HEK293T (cell line): ENCODE measurements at regions not wholly inside any gene's neighbourhood (a gene's known extent, or its start where the extent isn't known, plus 50 kb on each side); places are given as distances from the start of the nearest gene placed in this dataset.

Experiments
- CTCF ChIA-PET: fragments of 350-600 bp; formaldehyde crosslinking; extraction: SDS; loops from one replicate; lab custom pipeline; 2021; ENCODE audit warnings: antibody characterized with exemption, inconsistent platforms; lab: Yijun Ruan, JAX
- POLR2A ChIA-PET: fragments of 350-600 bp; formaldehyde crosslinking; extraction: SDS; loops from one replicate; lab custom pipeline; 2020; ENCODE audit warnings: antibody characterized with exemption, inconsistent platforms; lab: Yijun Ruan, JAX
- DNase-seq: peaks from one replicate; pipeline ENCODE4 v3.0.0; 2012; ENCODE audit warnings: mixed read lengths; ENCODE audit errors: extremely low spot score
- ARNT ChIP-seq: fragments of 450-650 bp; IDR thresholded peaks from 2 replicates; pipeline ENCODE4 v1.6.1; 2017; ENCODE audit warnings: mild to moderate bottlenecking
- BHLHE40 ChIP-seq: fragments of 450-650 bp; IDR thresholded peaks from 2 replicates; pipeline ENCODE4 v1.6.1; 2016; ENCODE audit warnings: mild to moderate bottlenecking, moderate library complexity, borderline replicate concordance
- CTBP1 ChIP-seq: fragments of 450-650 bp; IDR thresholded peaks from 2 replicates; pipeline ENCODE4 v1.6.1; 2016; ENCODE audit warnings: borderline replicate concordance
- ELF4 ChIP-seq: fragments of 450-650 bp; IDR thresholded peaks from 2 replicates; pipeline ENCODE4 v1.6.1; 2017; ENCODE audit warnings: antibody characterized with exemption
- FOXA1 ChIP-seq: fragments of 450-650 bp; IDR thresholded peaks from 2 replicates; pipeline ENCODE4 v1.6.1; 2016; ENCODE audit warnings: mild to moderate bottlenecking
- FOXK2 ChIP-seq: fragments of 450-650 bp; IDR thresholded peaks from 2 replicates; pipeline ENCODE4 v1.6.1; 2016; ENCODE audit warnings: mild to moderate bottlenecking
- FOXM1 ChIP-seq: fragments of 450-650 bp; IDR thresholded peaks from 2 replicates; pipeline ENCODE4 v1.6.1; 2017; ENCODE audit warnings: mild to moderate bottlenecking, borderline replicate concordance
- HDGF ChIP-seq: fragments of 450-650 bp; IDR thresholded peaks from 2 replicates; pipeline ENCODE4 v1.6.1; 2017; ENCODE audit warnings: antibody characterized with exemption, borderline replicate concordance
- L3MBTL2 ChIP-seq: fragments of 450-650 bp; conservative IDR thresholded peaks from 2 replicates; pipeline ENCODE4 v1.6.1; 2016; ENCODE audit warnings: mild to moderate bottlenecking
- LEF1 ChIP-seq: fragments of 450-650 bp; IDR thresholded peaks from 2 replicates; pipeline ENCODE4 v1.6.1; 2017; ENCODE audit warnings: mild to moderate bottlenecking, borderline replicate concordance
- NFRKB ChIP-seq: fragments of 450-650 bp; IDR thresholded peaks from 2 replicates; pipeline ENCODE4 v1.6.1; 2016; ENCODE audit warnings: mild to moderate bottlenecking, moderate library complexity
- PKNOX1 ChIP-seq: fragments of 450-650 bp; IDR thresholded peaks from 2 replicates; pipeline ENCODE4 v1.6.1; 2016
- SP1 ChIP-seq: fragments of 450-650 bp; IDR thresholded peaks from 2 replicates; pipeline ENCODE4 v1.6.1; 2017
- SUZ12 ChIP-seq: fragments of 450-650 bp; IDR thresholded peaks from 2 replicates; pipeline ENCODE4 v1.6.1; 2016; ENCODE audit warnings: mild to moderate bottlenecking
- TARDBP ChIP-seq: fragments of 450-650 bp; IDR thresholded peaks from 2 replicates; pipeline ENCODE4 v1.6.1; 2016
- ZNF384 ChIP-seq: fragments of 450-650 bp; IDR thresholded peaks from 2 replicates; pipeline ENCODE4 v1.6.1; 2016

GRCh38 chr9:89929315-89929672 is 324.5 kb downstream of the GADD45G start:
- DNase-seq, result no peak
- ChIA-PET CTCF (no interaction called here), POLR2A (no interaction called here)
- TF ChIP-seq PKNOX1, result no peak
- TF ChIP-seq CTBP1, result no peak

GRCh38 chr9:89929673-89930480 is 325.1 kb downstream of the GADD45G start:
- no peak for DNase-seq
- TF ChIP-seq PKNOX1 (no peak), SUZ12 (no peak), ELF4 (no peak), SP1 (no peak), LEF1 (no peak), FOXA1 (no peak), TARDBP (no peak), FOXM1 (no peak), CTBP1 (no peak), BHLHE40 (no peak), FOXK2 (no peak), ARNT (no peak), L3MBTL2 (no peak), ZNF384 (no peak), HDGF (no peak), NFRKB (no peak)
- ChIA-PET CTCF (no interaction called here), POLR2A (no interaction called here)

GRCh38 chr9:89933578-89933977 is 328.8 kb downstream of the GADD45G start:
- DNase-seq, result no peak
- ChIA-PET POLR2A (no interaction called here), CTCF (no interaction called here)
- TF ChIP-seq FOXK2 (no peak), NFRKB (no peak), SP1 (no peak)

- no peak for DNase-seq
- ChIA-PET POLR2A (no interaction called here), CTCF (interaction anchor here (1.0 kb wide), 1 partner anchor 332 kb away, joined by 3 read pairs; no protein-coding TSS in a partner anchor)
- TF ChIP-seq L3MBTL2, result no peak
- no peak for TF ChIP-seq SP1
- TF ChIP-seq HDGF, result no peak
- no peak for TF ChIP-seq ARNT
- no peak for TF ChIP-seq FOXK2
- TF ChIP-seq LEF1, result no peak
- TF ChIP-seq TARDBP, result no peak
- TF ChIP-seq PKNOX1, result no peak
- no peak for TF ChIP-seq BHLHE40
- no peak for TF ChIP-seq CTBP1
- TF ChIP-seq SUZ12, result no peak
- TF ChIP-seq NFRKB, result no peak
- no peak for TF ChIP-seq ZNF384
- no peak for TF ChIP-seq FOXA1
- no peak for TF ChIP-seq FOXM1
- TF ChIP-seq ELF4, result no peak
Measured at GRCh38 chr9:89935115-89935514, 330.3 kb downstream of the GADD45G start.

- TF ChIP-seq ZNF384, result no peak
- TF ChIP-seq BHLHE40, result no peak
- no peak for TF ChIP-seq CTBP1
- no peak for TF ChIP-seq ELF4
- TF ChIP-seq SUZ12, result no peak
- no peak for TF ChIP-seq SP1
- TF ChIP-seq FOXM1, result no peak
- no peak for TF ChIP-seq PKNOX1
- no peak for TF ChIP-seq NFRKB
- no peak for TF ChIP-seq TARDBP
- no peak for TF ChIP-seq FOXA1
- TF ChIP-seq L3MBTL2, result no peak
- TF ChIP-seq HDGF, result no peak
- TF ChIP-seq ARNT, result no peak
- DNase-seq, result no peak
- ChIA-PET POLR2A (no interaction called here), CTCF (interaction anchor here (0.7 to 1.0 kb wide), 2 partner anchors 56 to 333 kb away, joined by 3 read pairs; no protein-coding TSS in a partner anchor)
Measured at GRCh38 chr9:89935801-89936200, 331.0 kb downstream of the GADD45G start.

GRCh38 chr9:89937051-89937450 is 332.2 kb downstream of the GADD45G start:
- DNase-seq, result no peak
- ChIA-PET POLR2A (no interaction called here), CTCF (no interaction called here)
- TF ChIP-seq SP1 (no peak), NFRKB (no peak), LEF1 (no peak), FOXK2 (no peak), L3MBTL2 (no peak), ZNF384 (no peak), FOXM1 (no peak), BHLHE40 (no peak), FOXA1 (no peak), TARDBP (no peak)
